ENCODE measurements at regions not wholly inside any gene's neighbourhood (a gene's known extent, or its start where the extent isn't known, plus 50 kb on each side); places are given as distances from the start of the nearest gene placed in this dataset.
"Not testable (repeated sequence)": the region's sequence is repeated elsewhere in the genome, so short reads cannot be mapped to it uniquely, and the experiment has no call there.

DNA sequence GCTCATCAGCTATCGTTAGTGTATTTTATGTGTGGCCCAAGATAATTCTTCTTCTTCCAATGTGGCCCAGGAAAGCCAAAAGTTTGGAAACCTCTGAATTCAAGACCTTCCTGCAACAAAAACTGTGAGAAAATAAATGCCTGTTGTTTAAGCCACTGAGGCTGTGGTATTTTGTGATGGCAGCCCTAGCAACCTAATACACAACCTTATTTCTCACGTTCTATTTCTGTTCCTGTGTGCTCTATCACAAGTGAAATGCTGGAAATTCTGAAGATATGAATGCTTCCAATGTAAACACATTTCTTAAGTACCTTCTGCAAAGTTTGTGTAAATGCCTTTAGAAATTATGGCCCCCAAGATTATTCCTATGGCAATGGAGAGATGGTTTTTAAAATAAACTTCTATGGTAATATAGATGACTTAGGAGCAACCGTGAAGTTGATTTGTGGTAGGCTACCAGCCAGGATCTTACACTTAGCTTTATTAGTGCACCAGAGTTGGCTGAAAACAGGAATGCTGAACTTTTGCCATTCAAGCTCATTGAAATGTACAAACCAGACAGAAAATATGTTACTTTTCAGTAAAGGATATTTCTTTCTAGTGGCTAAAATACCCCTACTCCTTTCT is 148.0 kb downstream of the USP46 start:
- no peak for DNase-seq

DNA sequence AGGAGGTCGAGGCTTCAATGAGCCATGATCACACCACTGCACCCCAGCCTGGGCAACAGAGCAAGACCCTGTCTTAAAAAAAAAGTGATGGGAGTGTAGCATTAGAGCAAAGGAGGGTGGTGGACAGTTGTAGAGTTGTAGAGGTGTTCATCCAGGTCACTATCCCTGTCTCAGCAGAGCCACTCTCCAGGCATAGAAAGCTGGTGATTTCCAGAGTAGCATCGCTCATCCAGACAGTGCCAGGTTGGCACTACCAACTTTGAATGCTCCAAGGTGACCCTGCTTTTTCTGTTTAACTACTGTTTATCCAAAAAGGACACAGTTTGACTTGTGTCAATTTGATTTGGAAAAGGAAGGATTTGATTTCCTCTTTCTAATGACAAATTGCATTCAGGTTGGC is 147.3 kb downstream of the USP46 start:
- no peak for DNase-seq

DNA sequence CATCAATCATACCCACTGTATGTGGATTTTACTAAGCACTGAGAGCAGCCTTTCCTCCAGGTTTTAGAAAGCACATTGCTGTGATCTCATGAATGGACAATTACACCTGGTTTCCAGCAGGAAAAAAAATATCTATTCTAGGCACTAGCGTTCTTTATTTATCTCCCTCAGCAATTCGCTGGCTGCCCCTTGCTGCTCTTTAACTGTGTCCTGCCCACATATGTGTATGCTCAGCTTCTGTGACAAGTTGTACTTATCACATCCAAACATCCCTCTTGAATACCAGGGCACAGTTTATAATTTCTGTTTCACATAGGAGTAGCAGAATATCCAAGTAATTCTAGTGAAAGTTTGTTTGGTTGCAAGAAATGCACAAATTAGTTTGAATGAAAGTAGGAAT is 146.8 kb downstream of the USP46 start:
- no peak for DNase-seq

DNA sequence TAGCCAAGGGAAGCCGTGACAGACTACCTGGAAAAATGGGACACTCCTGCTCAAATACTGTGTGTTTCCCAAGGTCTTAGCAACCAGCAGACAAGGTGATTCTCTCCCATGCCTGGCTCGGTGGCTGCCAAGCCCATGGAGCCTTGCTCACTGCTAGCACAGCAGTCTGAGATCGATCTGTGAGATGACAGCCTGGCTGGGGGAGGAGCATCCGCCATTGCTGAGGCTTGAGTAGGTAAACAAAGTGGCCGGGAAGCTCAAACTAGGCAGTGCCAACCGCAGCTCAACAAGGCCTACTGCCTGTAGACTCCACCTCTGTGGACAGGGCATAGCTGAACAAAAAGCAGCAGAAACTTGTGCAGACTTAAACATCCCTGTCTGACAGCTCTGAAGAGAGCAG is 137.0 kb downstream of the USP46 start:
- DNase-seq: not testable (repeated sequence)

DNA sequence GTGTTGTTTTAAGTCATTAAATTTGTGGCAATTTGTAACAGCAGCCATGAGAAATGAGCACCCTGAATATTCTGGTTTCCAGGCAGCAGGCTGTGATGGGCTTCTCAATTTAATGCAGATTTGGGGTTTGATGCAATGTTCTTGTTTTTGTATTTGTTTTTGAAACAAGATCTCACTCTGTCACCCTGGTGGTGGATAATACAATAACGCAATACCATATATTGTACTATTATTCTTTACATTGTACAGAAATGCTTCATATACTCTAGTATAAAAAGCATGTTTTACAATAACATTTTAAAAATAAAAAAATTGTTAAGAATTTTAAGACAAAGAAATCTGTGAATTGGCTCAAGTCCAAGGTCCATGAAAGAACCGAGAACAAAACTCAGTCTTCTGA is 129.1 kb downstream of the USP46 start:
- no peak for DNase-seq

DNA sequence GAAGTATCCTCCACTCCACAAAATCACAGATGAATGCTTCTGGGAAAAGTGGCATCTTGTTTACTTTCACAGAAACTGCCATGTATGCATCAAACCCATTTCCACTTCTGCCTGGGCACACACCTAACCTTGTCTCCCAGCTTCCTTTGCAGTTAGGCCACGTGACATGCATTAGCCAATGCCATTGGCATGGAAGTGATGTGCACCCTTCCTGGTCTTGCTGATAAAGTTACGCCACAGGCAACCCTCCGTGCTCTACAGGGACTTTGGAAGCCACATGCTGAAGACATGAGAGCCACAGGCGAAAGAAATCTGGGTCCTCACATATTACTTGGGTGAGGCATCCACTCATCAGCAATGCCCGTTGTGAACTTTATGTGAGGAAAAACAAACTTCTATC is 123.3 kb downstream of the USP46 start:
- no peak for DNase-seq
